HepG2 (cell line): ENCODE measurements at regions not wholly inside any gene's neighbourhood (a gene's known extent, or its start where the extent isn't known, plus 50 kb on each side); places are given as distances from the start of the nearest gene placed in this dataset.

Experiments
- ARID3A ChIP-seq: IDR thresholded peaks from 2 replicates; pipeline ENCODE4 v1.6.1; 2012; ENCODE audit warnings: low read depth, low read length, improper control_type of control experiment
- ARNT ChIP-seq: fragments of 450-650 bp; IDR thresholded peaks from 2 replicates; pipeline ENCODE4 v1.6.1; 2017
- BHLHE40 ChIP-seq: IDR thresholded peaks from 2 replicates; pipeline ENCODE4 v1.6.1; 2011; ENCODE audit warnings: low read length, improper control_type of control experiment
- HBP1 ChIP-seq: IDR thresholded peaks from 2 replicates; pipeline ENCODE4 v1.6.1; 2016; ENCODE audit warnings: low read depth, control low read depth
- HNRNPL ChIP-seq: fragments of 200-400 bp; formaldehyde crosslinking; IDR thresholded peaks from 2 replicates; pipeline ENCODE4 v1.6.1; 2017; ENCODE audit warnings: mild to moderate bottlenecking, low read depth, low read length
- KDM1A ChIP-seq: IDR thresholded peaks from 2 replicates; pipeline ENCODE4 v1.6.1; 2016; ENCODE audit warnings: missing compliant biosample characterization
- KIAA2018 ChIP-seq: sonication (generic); formaldehyde crosslinking; IDR thresholded peaks from 2 replicates; pipeline ENCODE4 v1.5.0; 2020; ENCODE audit warnings: mild to moderate bottlenecking, missing genetic modification reagents, borderline replicate concordance
- SNAPC4 ChIP-seq: sonication (generic); formaldehyde crosslinking; IDR thresholded peaks from 2 replicates; pipeline ENCODE4 v1.4.0; 2020; ENCODE audit warnings: mild to moderate bottlenecking, missing genetic modification reagents
- ZNF329 ChIP-seq: sonication (generic); formaldehyde crosslinking; IDR thresholded peaks from 2 replicates; pipeline ENCODE4 v1.9.0; 2021; ENCODE audit warnings: low read depth, mild to moderate bottlenecking, missing genetic modification reagents
- ZNF512 ChIP-seq: sonication (generic); formaldehyde crosslinking; IDR thresholded peaks from 2 replicates; pipeline ENCODE4 v1.4.0; 2020; ENCODE audit warnings: mild to moderate bottlenecking, missing genetic modification reagents
- ZNF614 ChIP-seq: IDR thresholded peaks from 2 replicates; pipeline ENCODE4 v1.6.1; 2018; ENCODE audit warnings: missing biosample characterization, missing genetic modification reagents, inconsistent platforms, borderline replicate concordance

GRCh38 chr2:67309281-67309680, 87.9 kb upstream of the ETAA1 start (continued):
- TF ChIP-seq KIAA2018 (CRISPR knock-in tag) (no peak), ARNT (no peak), KDM1A (CRISPR knock-in tag) (peak; percentile 32; the same call in 1 of the 2 replicates), HBP1 (CRISPR knock-in tag) (no peak), ARID3A (peak; percentile 91), ZNF614 (peak; percentile 77), BHLHE40 (peak; percentile 33; the same call in 1 of the 2 replicates), ZNF512 (CRISPR knock-in tag) (no peak), SNAPC4 (no peak), ZNF329 (CRISPR knock-in tag) (no peak), HNRNPL (no peak)
